SW480 (cell line): ENCODE measurements at regions not wholly inside any gene's neighbourhood (a gene's known extent, or its start where the extent isn't known, plus 50 kb on each side); places are given as distances from the start of the nearest gene placed in this dataset.

Experiments
- DNase-seq: peaks from one replicate; pipeline ENCODE4 v3.0.0-alpha.2; 2016; ENCODE audit warnings: low spot score

DNA sequence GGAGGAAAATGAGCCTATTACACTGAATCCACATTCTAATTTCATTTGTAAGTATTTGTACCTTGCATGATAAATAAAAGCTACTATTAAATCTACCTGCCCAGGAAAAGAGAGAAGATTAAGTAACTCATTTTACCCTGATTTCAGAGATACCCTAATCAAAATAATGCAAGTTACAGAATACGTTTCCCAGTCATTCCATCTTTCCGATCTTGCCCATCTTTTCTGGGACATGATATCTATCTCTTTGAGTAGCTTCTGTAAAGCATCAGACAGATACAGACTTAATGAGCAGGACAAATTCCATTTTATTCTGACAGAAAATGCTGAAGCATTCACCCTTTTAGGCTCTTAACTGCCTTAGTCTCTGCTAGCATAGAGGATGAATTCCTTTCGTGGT, 56.6 kb downstream of the SPRY2 start:
- DNase-seq: no peak

DNA sequence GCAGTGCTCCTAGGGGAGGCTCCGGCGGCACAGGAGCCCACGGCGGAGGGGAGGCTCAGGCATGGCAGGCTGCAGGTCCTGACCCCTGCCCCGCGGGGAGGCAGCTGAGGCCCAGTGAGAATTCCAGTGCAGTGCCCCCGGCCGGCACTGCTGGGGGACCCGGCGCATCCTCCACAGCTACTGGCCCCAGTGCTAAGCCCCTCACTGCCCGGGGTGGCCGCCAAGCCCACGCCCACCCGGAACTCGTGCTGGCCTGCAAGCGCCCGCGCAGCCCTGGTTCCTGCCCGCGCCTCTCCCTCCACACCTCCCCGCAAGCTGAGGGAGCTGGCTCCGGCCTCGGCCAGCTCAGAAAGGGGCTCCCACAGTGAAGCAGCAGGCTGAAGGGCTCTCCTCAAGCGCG, 62.2 kb downstream of the SPRY2 start:
- DNase-seq: no peak

DNA sequence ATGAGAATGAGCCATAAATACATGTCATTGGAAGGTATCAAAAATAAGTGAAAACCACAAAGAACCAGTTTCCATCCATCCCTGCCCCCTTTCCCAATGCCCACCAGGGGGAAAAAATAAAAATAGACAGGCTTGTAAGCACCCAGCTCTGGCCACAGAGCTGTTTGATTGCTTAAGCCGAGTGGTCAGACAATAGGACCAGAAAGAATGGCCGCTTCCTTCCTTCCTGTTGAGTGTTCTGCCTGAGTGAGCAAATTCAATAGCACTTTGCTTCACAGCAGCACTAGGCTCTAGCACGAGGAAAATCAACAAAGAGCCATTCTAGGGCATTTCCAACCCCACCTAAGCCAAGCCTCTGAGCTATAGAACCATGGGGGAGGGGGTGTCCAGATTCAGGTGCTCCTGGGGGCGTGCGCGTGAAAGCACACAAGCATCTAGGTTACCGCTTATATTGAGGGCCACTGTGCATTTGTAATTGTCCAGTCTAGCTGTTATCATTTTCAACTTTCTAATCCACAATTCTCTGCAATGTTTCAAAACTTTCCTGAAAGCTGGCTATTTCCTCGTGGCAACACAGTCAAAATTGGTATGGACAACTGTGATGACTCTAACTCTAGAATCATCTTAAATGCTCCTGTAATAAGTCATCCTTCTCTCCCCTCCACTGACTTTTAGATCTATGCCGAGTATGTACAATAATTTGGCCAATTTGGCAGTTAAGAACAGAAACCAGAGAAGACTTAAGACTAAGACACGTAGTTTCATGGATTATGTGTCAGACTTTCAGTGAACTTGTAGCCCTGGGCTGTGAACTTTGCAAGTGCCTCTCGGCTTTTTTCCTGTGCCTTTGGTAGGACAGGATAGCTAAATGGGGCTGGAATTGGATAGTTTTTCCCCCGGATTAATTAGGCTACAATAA, 64.3 kb downstream of the SPRY2 start:
- peak; percentile 82 for DNase-seq

DNA sequence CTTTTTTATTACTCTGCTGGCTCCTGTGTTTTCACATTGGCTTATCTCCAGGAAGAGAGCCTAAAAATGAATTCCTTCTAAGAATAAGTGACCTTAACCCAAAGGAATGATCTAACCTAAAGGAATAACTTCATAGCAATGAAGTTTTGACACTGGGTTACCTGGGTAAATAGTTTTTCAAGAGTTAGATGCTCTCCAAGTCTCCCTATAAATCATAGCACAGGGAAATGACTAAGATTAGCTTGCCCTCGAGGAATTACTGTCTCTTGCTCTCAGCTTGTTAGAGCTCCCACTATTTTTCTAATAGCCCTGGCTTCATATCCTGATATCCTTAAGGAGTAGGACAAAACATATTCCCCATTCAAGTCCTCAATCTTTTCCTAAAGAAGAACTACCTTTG, 66.3 kb downstream of the SPRY2 start:
- DNase-seq: no peak

DNA sequence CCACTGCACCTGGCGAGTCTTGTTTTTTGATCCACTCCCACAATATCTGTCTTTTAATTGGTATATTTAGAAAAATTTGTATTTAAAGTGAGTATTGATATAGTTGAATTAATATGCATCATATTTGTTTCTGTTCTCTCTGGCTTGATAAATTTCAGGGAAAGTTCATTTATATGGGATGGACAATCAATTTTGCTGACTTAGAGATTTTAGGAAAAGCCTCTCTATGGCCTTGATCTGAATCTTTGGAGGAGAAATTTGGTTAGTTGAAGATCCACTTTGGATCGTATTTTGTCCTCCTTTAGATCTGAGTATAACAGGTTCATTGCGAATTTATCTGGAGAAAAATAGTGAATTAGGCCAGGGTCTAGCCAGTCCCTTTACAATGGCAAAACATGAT, 67.2 kb downstream of the SPRY2 start:
- no peak for DNase-seq

DNA sequence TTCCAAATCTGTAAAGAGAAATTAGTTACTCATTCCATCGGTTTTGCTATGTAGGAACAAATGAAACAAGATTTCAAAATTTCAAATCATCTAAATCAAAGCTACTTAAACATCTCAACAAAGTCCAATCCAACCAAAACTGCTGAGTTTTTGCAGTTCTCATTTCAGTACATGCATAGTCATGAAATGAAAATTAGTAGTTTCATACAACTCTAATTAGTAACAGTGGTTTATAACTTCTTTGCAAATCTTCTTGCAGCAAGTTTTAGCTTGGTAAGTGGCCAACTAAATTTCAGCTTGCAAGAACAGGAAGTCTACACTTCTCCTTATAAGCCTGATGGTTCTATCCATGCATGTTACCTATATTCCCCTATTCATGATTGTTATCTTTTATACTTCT, 75.6 kb downstream of the SPRY2 start:
- DNase-seq: no peak

DNA sequence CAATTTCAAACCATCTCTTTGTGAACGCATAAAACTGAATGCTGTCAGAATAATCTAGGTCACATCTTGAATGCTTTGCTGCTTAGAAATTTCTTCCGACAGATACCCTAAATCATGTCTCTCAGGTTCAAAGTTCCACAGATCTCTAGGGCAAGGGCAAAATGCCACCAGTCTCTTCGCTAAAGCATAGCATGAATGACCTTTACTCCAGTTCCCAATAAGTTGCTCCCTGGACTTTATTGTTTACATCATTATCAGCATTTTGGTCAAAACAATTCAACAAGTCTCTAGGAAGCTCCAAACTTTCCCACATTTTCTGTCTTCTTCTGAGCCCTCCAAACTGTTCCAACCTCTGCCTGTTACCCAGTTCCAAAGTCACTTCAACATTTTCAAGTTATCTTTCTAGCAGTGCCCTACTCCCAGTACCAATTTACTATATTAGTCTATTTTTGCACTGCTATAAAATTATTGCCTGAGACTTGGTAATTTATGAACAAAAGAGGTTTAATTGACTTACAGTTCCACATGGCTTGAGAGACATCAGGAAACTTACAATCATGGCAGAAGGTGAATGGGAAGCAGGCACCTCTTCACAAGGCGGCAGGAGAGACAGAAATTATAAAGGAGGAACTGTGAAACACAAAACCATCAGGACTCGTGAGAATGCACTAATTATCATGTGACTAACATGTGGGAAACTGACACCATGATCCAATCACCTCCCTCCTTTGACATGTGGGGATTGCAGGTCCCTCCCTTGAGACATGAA, 77.0 kb downstream of the SPRY2 start:
- DNase-seq: no peak

DNA sequence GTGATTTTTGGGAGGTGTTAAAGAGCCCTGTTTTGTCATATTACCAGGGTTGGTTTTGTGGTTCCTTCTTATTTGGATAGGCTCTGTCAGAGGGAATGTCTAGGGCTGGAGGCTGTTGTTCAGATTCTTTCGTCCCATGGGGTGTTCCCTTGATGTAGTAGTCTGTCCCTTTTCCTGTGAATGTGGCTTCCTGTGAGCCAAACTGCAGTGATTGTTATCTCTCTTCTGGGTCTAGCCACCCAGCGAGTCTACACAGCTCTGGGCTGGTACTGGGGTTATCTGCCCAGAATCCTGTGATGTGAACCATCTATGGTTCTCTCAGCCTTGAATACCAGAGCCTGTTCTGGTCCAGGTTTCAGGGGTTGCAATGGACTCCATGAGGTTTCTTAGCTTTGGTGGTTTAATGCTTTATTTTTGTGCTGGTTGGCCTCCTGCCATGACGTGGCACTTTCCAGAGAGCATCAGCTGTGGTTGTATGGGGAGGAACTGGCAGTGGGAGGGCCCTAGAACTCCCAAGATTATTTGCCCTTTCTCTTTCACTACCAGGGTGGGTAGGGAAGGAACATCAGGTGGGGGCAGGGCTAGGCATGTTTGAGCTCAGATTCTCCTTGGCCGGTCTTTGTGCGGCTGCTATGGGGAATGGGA, 78.8 kb downstream of the SPRY2 start:
- DNase-seq: no peak

DNA sequence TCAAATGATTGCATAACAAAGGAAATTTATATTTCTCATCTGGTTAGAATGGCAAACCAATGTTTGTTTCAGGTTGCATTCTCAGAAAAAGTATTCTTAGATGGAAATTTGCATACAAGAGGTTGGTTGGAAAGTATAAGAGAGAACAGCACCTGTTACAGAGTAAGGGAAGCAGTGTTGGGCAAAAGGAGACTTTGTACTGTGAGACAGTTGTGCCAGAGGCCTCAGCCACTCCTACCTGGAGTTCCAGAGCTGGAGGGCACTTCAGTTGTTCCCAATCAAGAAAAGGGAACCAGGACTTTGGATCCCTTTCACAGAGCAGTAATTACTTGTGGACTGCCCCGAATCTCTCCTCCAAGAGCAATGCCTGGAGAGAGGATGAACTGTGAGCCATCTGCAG, 81.8 kb downstream of the SPRY2 start:
- no peak for DNase-seq

DNA sequence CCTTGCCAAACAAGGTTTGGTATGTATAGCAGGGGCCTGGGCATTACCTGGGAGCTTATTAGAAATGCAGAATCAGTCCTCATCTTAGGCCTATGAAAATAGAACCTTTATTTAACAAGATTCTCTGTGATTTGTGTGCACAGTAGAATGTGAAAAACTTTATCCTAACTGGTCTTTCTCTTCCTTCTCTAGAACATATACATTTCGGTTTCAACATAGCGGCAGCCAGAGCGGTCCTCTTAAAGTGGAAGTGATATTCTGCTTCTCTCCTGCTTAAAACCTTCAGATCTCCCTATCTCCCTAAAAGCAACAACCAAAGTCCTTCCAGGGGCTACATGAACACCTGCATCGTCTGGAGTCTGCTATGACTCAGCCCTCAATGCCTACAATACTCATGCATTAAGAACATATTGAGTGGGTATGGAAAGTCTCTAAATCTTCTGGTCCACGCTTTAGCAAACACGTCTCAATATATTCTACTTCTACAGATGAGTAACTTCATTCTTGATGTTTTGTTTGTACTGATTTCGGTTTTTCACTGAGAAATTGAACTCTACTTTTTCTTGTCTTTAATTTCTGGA, 84.5 kb downstream of the SPRY2 start:
- no peak for DNase-seq

DNA sequence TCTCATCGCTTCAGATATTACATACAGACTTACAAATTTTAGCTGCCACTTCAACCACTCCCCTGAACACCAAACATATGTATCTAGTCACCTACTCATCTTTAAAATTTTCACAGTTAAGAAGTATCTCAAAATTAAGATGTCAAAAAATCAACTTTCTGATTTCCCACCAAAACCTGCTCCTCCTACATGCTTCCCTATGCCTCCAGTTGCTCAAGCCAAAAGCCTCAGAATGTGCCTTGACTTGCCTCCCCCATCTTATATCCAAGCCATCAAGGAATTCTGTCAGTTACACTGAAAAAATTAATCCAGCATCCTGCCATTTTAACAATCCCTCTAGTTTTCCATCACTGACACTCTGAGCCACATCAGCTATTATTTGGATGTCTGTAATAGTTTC, 85.0 kb downstream of the SPRY2 start:
- no peak for DNase-seq

DNA sequence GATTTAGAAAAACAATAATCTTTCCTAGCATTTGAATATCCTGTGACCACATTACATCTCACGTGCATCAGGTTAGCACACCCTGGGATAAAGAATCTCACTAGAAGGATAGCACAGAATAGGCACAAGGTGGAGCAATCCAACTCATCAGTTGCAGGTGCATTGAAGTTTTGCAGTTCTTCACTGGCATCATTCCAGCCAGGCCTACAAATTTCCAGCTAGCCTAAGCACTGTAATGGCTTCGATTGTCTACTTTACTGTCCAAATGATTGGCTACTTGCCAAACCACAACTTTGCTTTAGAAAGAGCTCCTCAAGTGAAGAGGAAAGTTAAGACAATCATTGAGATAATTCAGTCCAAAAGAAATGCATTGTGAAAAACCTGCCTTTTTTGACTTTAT, 89.5 kb downstream of the SPRY2 start:
- no peak for DNase-seq

DNA sequence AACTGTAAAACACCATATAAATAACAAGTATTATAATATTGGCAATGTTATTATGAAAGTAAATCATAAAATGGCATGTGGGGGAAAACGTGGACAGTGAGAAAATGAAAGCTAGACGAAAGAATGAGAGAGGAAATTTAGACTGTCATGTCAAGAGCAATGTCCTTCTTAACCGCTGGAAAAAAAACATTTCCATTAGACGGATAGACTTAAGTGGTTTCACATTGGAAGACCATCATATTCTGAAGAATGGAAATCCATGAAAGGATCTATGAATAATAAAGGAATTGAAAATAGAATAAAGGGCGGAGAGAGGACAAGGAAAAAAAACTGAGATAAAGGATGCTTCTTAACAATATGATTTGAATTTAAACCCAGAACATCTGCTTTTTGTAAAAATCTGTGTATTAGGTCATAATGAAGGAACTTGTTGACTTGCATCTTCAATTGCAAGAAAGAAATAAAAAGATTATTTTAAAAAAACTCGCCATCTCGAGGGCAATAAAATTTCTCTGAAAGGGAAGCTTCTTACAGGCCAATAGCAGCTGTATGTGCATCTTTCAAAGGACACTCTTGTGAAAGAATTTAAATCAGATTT, 90.6 kb downstream of the SPRY2 start:
- no peak for DNase-seq

DNA sequence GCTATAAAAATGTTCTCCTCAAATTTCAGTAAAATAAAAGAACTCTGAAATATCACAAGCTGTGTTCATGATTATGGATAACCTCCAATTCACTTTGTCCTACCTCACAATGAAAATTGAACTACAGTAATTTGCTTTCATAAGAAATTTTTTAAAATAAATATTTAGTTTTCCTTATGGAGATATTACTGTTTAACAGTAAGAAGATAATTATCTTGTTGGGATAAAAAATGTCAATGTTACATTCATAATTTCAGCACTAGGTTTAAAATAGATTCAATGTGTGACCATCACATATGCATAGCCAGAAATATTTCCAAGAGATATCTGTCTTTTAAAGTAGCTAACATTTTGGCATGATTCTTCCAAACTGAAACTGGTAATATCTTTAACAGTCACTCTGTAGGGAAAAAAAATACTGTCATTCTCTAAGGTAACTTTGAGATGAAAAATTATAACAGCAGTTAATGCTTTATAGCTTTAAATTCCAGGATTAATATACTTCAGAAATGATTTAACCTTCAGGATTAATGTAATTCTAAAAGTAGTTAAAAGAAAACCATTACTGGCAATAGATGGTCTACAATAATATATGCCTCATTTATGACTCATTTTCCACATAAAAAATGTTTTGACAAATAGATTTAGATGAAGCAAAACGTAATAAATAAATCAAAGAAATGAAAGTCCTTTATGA, 91.3 kb downstream of the SPRY2 start:
- DNase-seq: no peak

DNA sequence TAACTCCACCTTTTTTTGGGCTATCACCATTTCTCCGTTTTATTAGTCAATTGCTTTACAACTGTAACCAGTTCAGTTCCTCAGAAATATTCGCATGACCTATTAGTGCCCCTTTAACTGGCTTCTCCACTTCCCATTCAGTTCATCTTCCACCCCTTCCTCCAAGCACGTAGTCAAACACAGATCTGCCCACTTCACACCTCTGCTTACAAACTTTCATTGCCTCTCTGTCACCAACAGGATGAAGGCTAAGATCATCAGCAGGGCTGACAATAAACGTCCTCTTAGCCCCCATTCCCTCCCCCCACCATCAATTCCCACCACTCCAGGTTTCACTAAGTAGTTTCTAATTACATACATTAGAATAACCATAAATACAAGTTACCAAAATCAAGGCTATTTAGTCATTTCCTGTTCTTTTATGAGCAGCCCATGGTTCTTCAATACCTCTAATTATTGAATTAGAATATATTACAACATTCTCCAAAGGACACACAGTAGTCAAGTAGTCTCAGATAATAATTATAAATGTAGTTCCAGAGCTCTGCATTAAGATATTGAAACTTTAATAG, 95.7 kb downstream of the SPRY2 start:
- no peak for DNase-seq

DNA sequence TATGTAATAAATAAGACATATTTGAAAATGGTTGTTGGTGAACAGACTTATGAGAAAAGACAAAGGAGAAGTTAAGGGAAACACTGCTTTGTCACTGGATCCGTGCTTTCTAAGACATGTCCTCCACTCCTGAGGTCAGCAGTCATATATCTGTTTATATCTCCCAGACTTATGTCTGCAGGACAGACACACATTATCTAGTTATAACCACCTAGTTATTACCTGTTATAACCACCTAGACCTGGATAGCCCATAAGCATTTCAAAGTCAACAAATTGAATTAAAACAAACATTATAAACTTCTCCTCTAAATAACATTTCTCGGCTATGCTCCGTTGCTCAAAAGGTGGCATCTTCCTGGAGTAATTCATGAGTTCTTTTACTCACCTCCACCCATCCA, 96.4 kb downstream of the SPRY2 start:
- no peak for DNase-seq

DNA sequence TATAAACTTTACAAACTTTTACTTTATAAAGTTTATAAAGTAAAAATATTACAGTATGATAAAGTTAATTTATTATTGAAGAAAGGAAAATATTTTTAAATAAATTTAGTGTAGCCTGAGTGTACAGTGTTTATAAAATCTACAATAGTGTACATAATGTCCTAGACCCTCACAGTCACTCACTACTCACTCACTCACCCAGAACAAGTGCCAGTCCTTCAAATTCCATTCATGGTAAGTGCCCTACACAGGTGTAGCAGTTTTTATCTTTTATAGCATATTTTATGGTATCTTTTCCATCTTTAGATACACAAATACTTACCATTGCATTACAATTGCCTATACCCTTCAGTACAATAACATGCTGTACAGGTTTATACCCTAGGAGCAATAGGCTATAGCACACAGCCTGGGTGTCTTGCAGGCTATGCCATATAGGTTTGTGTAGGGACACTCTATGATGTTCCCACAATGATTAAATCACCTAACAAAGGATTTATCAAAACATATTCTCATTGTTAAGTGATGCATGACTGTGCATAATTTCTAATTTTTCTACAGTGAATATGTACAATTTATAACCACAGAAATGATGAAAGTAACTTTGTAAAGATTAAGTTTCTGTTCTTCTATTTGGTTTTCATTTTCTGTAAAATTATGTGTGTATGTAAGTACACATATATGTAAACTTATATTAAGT, 98.0 kb downstream of the SPRY2 start:
- no peak for DNase-seq

DNA sequence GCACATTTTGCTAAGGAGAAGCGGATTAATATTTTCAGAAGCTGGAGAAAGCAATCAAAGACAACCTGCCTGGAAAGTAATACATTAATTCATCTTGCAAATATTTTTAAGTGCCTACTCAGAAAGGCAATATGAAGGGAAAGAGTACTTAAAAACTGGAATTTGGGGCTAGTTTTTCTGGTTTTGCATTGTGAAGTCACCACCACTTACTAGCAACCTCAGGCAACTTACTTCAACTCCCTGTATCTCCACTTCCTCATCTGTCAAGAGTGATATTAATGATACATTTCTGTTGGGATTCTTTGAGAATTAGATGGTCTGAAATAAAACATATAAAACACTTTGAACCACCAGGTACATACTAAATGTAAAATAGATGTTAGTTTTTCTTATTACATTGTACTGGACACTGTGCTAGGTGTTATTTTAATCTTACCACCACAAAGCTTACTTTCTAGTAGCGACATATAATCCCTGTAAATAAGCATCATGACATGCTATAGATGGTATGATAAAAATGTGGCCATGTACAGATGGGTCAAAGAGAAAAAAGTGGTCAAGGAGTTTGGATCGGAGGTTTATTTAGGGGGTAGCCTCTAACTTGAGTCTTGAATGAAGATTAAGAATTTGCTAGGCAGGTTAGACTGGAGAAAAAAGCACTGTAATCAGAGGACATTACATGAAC, 101.2 kb downstream of the SPRY2 start:
- no peak for DNase-seq

DNA sequence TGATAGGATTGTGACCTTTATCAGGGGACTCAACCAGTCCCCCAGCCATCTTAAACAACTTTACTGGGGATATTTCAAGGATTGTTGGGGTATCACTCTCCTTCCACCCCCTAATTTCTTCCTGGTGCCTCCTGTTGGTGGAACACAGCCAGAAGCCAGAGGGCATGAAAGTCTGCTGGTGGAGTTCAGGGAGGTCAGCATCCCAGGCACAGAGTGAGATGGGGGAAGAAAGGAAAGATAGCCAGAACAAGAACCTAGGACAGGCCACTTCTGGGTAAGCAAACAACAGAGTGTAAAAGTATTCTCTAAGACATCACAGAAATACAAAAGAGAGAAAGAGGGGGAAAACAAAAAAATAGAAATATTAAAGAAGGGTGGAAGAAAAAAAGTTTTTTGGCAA, 101.8 kb downstream of the SPRY2 start:
- no peak for DNase-seq

DNA sequence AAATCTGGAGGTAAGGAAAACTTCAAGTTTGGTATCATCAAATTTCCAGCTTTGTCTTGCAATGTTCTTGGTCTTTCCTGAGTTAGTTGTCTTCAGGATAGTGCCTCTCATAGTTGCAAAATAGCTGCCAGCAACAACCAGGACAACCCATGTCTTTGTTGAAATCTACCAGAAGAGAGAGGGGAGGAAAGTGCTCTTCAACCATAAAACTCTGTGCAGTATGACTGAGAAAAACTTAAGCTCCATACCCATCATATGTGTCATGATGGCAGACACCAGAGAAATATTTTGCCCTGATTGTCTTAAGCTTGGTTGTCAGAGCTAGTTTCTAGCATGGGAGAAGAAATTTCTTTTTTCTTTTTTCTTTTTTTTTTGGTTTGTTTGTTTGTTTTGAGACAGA, 103.3 kb downstream of the SPRY2 start:
- no peak for DNase-seq
